GM18508 (cell line): ENCODE measurements at regions not wholly inside any gene's neighbourhood (a gene's known extent, or its start where the extent isn't known, plus 50 kb on each side); places are given as distances from the start of the nearest gene placed in this dataset.

Source experiments
- ATAC-seq: cut with Tn5 transposase; IDR thresholded peaks from one replicate; pipeline ENCODE4 v1.9.1; 2021; ENCODE audit warnings: moderate number of reproducible peaks; ENCODE audit not compliant: insufficient read depth, unreplicated experiment

DNA sequence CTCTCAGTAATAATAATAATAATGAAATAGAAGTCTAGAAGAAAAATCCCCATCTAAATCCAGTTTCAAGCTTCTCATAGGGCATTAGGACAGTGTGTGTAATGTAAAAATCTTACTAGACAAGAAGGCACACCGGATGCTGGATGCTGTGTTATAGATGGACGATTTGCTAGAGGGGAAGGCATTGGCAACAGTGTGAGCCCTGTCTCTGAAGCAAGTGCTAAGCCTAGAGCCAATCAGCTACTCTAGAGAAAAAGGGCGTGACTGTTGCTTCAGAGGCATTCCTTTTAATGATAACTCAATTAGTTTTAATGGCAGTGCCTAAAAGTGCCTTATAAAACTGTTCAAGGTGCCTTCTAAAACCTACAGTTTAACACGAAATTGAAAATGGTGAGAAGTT lies 344.9 kb downstream of the TDRD15 start:
- ATAC-seq: no peak

DNA sequence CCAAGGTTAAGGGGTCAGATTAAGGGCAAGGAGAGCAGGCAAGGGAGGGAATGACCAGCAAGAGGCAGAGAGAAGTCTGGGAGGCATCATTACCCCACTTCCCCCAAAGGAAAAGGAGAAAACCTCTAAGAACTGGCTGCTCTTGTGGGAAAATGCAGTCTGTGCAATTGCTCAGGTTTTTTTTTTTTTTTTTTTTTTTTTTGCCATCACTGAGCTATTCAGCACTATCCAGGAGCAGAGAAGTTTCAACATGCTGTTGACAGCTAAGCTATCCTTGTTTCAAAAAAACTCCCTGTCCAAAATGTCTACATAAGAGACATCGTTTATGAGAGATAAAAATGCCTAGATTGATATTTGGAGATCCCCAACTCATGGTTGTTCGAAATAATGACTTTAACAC lies 345.4 kb downstream of the TDRD15 start:
- ATAC-seq: no peak

DNA sequence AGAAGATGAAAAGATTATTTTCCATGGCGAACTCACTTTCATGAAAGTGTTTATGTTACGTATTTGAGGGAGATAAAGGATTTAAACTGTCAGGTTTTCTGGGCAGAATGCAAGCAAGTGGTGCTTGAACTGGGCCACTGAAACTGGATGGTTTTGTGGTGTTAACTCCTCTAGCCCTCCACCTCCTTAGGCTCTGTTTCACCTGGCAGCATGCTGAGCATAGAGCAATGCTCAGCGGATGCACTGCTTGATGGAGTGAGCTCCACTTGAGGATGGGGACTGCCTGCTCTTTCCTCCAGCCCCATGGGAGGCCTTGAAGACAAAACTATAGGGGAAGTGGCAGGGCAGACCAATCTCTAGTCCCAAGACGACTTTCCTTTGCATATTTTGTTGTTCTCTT lies 345.8 kb downstream of the TDRD15 start:
- ATAC-seq: no peak

DNA sequence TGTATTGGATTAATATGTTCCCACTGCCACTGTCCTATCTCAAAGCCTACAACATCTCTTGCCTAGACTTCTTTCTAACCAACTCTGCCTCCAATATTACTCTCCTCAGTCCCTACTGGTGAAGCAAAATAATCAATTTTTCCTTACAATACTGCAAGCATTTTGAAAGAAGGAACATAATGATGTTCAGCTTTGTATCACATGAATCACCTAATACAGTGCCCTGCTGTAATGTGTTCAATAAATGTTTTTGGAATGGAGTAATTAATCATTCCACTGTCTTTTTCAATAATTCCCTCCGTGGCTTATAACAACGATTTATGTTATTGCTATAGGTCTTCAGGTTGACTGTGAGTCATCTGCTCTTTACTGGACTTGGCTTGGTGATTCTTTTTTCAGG lies 356.4 kb downstream of the TDRD15 start:
- ATAC-seq: no peak

DNA sequence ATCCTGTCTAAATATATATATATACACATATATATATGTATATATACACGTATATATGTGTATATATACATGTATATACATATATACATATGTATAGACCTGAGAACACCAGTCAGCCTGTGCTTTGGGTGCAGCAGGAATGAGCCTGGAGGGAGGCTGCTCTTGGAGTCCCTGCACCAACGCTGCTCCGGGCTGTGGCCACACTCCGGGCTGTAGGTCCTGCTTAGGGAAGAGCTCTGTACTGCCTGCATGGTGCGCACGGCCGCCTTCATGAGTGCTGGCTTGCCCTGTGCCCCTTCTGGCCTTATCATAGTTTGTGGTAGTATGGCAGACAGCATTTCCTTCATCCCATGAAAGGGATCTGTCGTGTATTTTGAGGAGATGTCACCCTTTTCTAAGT lies 360.9 kb downstream of the TDRD15 start:
- no peak for ATAC-seq

DNA sequence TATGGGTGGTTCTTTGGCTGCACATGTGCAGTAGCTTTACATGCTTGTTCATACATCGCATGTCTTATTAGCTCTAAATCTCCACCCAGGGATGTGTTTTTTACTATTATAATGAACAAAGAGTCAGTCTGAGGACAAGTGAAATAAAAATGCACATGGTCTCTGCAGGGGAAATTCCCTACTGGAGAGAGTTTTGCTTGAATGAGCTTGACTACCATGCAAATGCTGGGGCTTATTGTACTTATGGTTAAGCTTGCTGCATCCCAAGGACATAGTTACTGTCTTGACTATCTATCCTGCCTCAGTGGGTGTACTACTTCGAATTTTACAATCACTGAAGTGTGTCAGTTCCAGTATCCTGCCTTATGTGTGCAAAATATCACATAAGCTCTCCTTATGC lies 362.7 kb downstream of the TDRD15 start:
- ATAC-seq: no peak

DNA sequence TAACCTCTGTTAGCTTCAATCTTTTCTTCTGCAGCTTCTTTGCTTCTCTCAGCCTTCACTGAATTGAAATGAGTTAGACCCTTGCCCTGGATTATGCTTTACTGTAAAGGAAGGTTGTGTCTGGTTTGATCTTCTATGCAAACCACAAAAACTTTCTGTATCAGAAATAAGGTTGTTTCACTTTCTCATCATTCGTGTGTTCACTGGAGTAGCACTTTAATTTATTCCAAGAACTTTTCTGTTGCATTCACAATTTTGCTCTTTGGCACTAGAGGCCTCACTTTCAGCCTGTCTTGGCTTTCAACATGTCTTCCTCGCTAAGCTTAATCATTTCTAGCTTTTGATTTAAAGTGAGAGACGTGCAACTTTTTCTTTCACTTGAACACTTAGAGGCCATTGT lies 365.3 kb downstream of the TDRD15 start:
- ATAC-seq: no peak

DNA sequence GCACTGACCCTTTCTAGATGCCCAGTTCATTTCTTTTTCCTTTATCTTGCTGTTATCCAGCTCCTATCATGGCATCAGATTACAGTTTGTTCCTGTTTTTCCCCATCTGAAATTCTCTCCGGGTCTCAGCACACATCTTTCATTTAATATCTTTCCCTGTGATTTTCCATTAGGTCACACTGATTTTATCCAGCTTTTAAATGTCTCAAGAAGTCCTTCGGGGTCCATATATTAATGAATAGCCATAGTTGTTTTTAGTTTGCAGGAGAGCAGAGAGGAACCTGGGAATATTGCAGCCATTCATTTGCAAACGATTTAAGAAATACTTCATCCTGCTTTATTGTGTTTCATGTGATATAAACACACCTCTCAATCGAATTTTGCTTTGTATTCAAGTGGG lies 374.2 kb downstream of the TDRD15 start:
- ATAC-seq: no peak

DNA sequence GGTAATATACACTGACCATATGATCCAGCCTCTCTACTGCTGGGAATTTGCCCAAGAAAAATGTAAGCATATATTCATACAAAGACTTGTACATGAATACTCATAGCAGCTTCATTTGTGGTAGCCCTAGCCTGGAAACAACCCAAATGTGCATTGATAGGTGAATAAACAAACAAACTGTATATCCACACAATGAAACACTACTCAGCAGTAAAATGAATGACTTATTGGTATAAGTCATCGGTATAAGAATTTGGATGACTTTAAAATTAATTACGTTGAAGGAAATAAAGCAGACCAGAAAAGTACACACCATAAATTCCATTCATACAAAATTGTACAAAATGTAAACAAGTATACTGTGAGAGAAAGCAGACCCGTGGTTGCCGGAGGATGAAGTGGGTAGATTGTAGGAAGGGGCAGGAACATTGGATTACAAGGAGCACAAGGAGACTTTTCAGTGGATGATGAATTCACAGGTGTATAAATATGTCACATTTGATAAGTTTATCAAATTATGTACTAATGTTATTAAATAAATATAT lies 376.7 kb downstream of the TDRD15 start:
- no peak for ATAC-seq

DNA sequence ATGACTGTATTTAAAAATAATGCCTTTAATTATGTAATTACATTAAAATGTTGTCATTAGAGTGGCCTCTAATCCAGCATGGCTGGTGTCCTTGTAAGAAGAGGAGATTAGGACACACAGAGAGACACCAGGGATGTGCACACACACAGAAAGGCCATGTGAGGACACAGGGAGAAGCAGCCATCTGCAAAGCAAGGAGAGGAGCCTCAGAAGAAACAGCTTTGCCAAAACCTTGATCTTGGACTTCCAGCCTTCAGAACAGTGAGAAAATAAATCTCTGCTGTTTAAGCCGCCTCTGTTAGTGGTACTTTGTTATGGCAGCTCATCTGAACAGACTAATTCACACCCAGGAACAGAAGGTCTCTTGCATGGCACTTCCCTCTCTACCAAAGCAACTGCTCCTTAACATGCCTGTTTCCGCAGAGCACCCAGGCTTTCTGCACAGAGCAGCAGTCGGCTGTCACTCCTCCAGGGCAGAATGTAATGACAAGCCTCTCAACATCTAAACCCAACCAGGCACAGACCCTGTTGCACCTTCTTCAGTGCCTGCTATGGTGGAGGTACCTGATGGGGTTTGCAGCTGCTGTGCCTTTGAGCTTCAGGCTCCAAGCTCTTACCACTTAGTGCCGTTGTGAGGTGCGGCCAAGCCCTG lies 377.7 kb downstream of the TDRD15 start:
- ATAC-seq: no peak

DNA sequence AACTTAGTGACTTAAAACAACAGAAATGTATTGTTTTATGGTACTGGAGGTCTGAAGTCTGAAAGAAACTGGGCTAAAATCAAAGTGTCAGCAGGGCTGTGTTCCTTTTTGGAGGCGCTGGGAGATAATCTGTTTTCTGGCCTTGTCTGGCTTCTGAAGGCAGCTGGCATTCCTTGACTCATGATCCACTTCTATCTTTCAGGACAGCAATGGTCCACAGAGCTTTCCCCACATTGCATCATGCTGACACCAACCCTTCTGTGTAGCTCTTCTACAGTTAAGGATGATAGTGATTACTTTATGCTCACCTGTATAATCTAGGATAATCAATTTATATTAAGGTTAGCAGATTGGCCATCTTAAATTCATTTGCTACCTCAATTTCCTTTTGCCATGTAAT lies 392.1 kb downstream of the TDRD15 start:
- no peak for ATAC-seq

DNA sequence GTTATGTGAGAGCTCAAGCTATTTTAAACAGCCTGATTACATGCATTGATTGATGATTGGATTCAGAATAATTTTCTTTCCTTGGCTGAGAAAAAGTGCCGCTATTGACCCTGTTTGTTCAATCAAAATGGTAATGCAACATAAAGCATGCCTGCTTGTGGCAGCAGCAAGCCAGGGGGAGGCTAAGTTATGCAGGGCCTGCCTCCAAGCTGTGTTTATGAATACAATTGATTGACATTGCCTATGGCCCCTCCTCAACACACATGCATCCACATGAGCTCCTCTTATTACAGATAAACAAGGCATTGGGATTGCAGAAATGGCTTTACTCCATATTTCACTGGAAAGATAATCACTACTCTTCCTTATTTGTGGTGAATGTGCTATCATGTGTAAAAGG lies 395.6 kb downstream of the TDRD15 start:
- ATAC-seq: no peak

DNA sequence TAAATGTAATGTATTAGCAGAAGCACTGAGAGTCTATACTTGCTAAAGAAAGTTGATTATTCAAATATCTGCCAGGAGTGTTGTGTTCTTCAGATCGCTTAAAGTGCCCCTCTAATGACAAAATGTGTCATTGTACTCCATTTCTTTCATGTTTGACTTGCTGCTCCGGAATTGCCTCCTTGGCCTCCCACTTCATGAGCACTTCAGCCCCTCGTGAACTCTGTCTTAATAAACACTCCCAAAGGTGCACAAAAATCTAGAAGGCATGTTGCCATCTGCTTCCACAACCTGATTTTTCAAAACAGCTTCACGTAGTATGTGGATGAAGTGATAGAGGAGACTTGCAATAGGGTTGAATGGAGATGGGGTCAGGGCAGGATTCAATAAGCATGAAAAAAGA lies 396.1 kb downstream of the TDRD15 start:
- no peak for ATAC-seq

DNA sequence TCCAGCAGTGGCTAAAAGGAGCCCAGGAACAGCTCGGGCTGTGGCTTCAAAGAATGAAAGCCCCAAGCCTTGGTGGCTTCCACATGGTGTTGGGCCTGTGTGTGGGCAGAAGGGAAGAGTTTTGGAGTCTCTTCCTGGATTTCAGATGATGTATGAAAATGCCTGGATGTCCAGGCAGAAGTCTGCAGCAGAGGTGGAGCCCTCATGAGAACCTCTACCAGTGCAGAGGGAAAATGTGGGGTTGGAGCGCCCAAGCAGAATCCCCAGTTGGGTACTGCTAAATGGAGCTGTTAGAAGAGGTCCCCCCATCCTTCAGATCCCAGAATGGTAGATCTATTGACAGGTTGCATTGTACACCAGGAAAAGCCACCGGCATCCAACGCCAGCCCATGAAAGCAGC lies 412.1 kb downstream of the TDRD15 start:
- ATAC-seq: no peak

DNA sequence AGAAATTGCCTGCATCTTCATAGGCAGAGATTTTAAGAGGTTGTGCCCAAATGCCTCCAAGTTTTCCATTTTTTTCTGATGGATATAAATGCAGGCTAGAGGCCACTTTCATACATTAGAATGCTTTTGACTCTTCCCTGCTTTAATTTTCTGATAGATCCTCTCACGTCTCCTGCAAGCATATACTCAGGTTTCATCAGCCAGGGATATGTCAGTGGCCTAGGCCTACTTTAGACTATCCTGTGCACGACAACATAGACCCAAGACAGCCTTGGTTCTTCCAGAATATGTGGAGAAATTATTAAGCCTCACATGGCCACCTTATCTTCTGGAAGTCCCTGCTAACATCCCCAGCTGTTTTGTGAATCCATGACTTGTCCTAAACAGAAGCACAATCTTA lies 415.9 kb downstream of the TDRD15 start:
- ATAC-seq: no peak

DNA sequence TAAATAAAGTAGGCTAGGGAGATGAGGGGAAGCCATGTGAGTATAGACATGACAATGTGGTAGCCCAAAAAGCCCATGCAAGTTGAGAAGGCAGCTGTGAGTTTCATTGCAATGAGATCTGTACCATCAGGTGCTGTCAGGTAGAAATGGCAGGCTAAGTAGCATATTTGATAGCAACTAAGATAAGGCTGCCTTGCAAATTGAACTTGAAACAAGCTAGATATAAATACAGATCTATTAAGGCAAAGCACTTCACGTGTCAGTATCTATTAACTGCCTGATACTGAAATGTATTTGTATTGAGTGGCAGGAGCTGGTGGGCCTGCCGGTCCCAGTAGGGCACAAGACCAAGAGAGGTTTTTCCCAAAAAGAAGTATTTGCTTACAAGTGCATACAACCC lies 419.9 kb downstream of the TDRD15 start:
- no peak for ATAC-seq

DNA sequence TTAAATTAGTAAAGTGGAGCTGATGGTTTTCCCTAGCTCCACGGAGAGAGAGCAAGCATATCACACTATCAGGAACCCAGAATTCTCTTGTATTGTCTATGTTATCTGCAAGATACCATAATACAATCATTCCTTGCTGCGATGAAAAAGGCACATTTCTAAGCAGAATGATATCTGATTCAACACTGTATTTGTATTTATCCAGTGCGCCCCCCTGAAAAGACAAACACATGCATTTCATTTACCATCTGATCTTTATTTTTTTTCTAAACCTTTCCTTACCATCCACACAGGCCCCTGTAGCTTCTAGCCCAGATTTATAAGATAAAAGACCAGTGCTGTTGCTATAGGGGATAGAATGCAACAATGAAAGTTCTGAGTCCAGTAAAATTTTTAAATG lies 420.6 kb downstream of the TDRD15 start:
- no peak for ATAC-seq

DNA sequence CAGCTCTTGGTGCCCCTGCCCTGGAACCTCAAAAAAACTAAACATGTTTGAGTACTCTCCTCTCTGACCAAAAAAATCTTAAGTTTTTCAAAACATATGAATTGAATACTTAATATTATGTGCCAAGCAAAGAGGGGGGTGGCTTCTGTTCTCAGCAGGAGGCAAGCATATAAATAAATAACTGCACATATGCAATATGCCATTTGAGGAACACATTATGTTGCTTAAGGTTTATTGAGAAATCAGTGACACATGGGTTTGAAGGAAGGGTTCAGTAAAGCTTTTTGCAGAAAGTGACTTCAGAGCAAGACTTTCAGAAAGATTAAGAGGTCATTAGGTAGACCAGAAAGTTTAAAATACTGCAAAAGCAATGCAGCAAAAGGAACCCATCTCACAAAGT lies 429.2 kb downstream of the TDRD15 start:
- ATAC-seq: no peak

DNA sequence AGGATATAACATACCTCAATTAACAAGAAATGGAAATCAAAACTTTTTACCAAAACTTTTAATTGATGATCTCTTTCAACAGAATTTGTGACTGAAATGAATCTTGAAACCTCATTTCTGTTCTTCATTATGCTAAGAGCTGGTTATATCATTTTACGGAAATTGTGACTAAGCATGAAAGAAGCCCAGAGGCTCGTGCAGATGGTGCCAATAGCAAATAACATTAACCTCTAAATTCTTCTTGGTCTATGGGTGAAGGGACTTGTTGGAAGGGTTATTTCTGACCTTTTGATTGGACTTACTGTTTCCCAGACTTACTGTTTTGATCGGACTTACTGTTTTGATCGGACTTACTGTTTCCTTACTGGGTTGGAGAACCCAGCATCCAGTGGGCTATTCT lies 435.6 kb downstream of the TDRD15 start:
- no peak for ATAC-seq

DNA sequence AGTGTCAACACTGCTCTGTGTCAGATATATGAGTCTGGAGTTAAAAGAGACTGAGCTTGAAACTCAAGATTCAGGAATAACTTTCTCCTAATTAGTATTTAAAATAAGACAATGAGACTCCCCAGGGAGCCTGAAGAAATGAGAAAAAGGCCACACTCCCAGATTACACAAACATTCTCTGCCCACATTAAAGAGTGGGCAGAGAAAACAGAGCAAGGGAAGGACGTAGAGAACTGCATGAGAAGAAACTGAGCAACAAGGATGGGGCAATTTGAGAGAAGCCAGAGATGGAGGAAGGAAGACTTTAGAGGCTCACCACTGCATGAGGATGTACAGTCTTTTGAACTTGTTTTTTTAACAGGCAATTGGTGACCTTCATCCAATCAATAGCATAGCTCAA lies 438.2 kb downstream of the TDRD15 start:
- ATAC-seq: no peak

DNA sequence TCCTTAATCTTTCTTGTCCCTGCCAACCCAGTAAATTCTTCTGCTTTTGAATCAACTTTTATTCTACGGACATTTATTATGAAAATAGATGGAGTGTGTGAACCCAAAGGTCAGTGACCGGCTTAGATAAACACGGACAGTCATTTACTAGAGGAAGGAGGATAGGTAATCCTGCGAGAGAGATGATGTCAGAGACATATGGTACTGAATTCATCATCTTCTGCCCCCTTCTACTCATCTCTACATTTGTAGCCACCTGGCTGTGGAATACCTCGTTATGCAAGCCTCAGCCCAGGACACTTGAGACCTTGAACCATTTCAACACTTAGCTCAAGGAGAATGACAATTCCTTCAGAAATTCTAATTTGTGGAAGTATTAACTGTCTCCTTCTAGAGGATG lies 443.6 kb downstream of the TDRD15 start:
- no peak for ATAC-seq

DNA sequence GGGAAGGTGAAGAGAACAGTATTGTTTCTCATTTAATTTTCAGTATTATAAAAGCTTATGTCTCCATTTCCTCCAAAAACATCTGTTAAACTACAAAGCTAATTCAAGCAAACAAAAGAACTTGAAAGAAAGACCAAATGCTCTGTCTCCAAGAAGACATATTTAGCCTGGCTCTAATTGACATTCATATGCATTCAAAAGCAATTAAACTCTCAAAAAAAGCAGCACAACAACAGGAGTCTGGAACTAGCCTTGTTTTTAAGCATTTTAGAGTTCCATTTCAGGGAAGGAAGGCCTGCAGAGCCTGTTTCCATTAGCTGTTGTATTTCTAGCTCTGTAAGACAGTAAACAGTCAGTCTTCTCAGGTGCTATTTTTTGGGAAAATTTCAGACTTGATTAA lies 447.9 kb downstream of the TDRD15 start:
- ATAC-seq: no peak

DNA sequence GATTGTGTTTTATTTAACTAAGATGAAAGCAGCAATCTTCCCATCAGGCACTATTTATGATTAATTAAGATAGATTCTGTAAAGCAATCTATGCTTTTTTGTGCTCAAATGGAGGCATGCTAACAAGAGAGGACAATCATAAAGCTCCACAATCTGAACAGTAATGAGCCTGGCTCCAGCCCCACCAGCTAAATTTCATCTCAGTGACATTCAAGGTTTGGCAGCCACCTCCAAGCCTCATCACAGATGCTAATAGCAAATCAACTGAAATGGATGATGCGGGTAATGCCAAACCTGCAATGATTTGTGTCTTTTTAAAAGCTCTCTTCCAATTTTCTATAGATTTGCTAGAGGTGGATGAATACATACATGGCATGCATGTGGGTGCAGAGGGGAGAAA lies 456.6 kb downstream of the TDRD15 start:
- no peak for ATAC-seq
